ENCODE measurements at regions not wholly inside any gene's neighbourhood (a gene's known extent, or its start where the extent isn't known, plus 50 kb on each side); places are given as distances from the start of the nearest gene placed in this dataset.

DNA sequence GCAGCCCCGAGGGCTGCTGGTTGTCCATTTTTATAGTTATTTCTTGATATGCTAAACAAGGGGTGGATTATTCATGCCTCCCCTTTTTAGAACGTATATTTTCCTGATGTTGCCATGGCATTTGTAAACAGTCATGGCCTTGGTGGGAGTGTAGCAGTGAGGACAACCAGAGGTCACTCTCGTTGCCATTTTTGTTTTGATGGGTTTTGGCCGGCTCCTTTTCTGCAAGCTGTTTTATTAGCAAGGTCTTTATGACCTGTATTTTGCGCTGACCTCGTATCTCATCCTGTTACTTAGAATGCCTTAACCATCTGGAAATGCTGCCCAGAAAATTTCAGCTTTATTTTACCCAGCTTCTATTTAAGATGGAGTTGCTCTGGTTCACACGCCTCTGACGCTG is 825.8 kb upstream of the CDH2 start:
- peaks cover 0 to 2% of the 10 kb centered on the region in 2 donors for H3K27me3 Mint-ChIP-seq
- H3K9me3 ChIP-seq (ENCODE audit: low read length): no peaks in the 10 kb centered on the region
- no peaks in the 10 kb centered on the region for H3K4me1 Mint-ChIP-seq
- no peaks in the 10 kb centered on the region for H3K36me3 ChIP-seq (ENCODE audit: insufficient read depth, low read length)
- H3K4me1 ChIP-seq (ENCODE audit: insufficient read depth, low read length): no peaks in the 10 kb centered on the region
- no peak for DNase-seq
- POLR2A ChIA-PET: no interaction called here
- CTCF ChIA-PET: no interaction called here
- H3K9me3 Mint-ChIP-seq: peaks cover 3 to 33% (median 25%) of the 10 kb centered on the region in 5 donors
- no peak overlapping the region for H3K27ac Mint-ChIP-seq
- no peaks in the 10 kb centered on the region for H3K27me3 ChIP-seq (ENCODE audit: insufficient read depth, low read length, poor library complexity, severe bottlenecking)
- H3K27ac ChIP-seq (ENCODE audit: low read depth, low read length): no peak overlapping the region
- H3K4me3 ChIP-seq (ENCODE audit: low read length): no peak overlapping the region
- peaks cover 0 to 3% (median 2%) of the 10 kb centered on the region in 3 donors for H3K36me3 Mint-ChIP-seq
- no peak overlapping the region for H3K4me3 Mint-ChIP-seq

DNA sequence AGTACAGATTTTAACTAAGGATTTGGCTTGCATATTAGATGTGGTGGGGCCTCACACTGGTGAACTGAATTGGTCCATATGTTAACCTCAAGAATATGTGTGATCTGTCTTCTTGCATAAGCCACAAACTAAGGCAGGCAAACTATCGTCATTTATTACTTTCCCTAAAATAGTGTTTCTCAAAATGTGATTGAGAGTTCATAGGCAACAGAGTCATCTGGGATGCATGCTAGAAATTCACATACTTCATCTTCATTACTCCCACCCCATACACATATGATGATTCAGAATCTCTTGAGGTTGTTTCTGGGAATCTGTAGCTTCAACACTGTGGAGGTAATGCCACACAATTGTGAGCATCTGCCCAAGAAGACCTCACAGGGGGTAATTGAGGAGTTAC is 822.8 kb upstream of the CDH2 start:
- Histone ChIP-seq H3K9me3 (ENCODE audit: low read length) (no peaks in the 10 kb centered on the region), H3K27ac (ENCODE audit: low read depth, low read length) (no peak overlapping the region), H3K36me3 (ENCODE audit: insufficient read depth, low read length) (no peaks in the 10 kb centered on the region), H3K4me3 (ENCODE audit: low read length) (no peak overlapping the region), H3K4me1 (ENCODE audit: insufficient read depth, low read length) (no peaks in the 10 kb centered on the region), H3K27me3 (ENCODE audit: insufficient read depth, low read length, poor library complexity, severe bottlenecking) (no peaks in the 10 kb centered on the region)
- no peak overlapping the region for H3K4me3 Mint-ChIP-seq
- H3K27ac Mint-ChIP-seq: no peak overlapping the region
- H3K9me3 Mint-ChIP-seq: peaks cover 0 to 35% (median 17%) of the 10 kb centered on the region in 5 donors
- peaks cover 0 to 3% (median 2%) of the 10 kb centered on the region in 3 donors for H3K36me3 Mint-ChIP-seq
- DNase-seq: no peak
- peaks cover 0 to 2% of the 10 kb centered on the region in 2 donors for H3K27me3 Mint-ChIP-seq
- CTCF ChIA-PET: no interaction called here
- POLR2A ChIA-PET: no interaction called here
- H3K4me1 Mint-ChIP-seq: no peaks in the 10 kb centered on the region

DNA sequence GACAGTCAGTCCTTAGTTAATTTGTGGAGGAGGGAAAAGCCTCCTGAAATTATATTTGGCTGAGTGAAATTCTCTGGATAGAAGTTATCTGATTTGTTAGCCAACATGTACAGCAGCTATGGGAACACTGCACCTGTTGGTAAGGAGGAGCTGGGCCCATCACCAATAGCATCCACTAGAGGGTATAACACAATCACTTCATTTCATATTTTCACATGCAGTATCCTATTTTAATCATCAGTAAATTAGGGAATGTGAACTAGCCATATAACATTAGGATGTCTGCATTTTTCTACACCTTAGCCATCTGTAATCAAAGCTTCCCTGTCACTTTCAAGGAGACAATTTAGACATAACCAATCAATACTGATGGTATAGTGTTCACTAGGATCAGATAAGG is 818.4 kb upstream of the CDH2 start:
- ChIA-PET POLR2A (no interaction called here), CTCF (no interaction called here)
- Mint-ChIP-seq H3K9me3 (peaks cover 0 to 32% (median 6%) of the 10 kb centered on the region in 5 donors), H3K4me3 (no peak overlapping the region), H3K36me3 (peaks cover 0 to 5% (median 3%) of the 10 kb centered on the region in 3 donors), H3K27ac (no peak overlapping the region), H3K4me1 (no peaks in the 10 kb centered on the region), H3K27me3 (no peaks in the 10 kb centered on the region)
- no peaks in the 10 kb centered on the region for H3K36me3 ChIP-seq (ENCODE audit: insufficient read depth, low read length)
- no peak overlapping the region for H3K27ac ChIP-seq (ENCODE audit: low read depth, low read length)
- no peaks in the 10 kb centered on the region for H3K9me3 ChIP-seq (ENCODE audit: low read length)
- no peaks in the 10 kb centered on the region for H3K27me3 ChIP-seq (ENCODE audit: insufficient read depth, low read length, poor library complexity, severe bottlenecking)
- no peak for DNase-seq
- H3K4me3 ChIP-seq (ENCODE audit: low read length): no peak overlapping the region
- no peaks in the 10 kb centered on the region for H3K4me1 ChIP-seq (ENCODE audit: insufficient read depth, low read length)

DNA sequence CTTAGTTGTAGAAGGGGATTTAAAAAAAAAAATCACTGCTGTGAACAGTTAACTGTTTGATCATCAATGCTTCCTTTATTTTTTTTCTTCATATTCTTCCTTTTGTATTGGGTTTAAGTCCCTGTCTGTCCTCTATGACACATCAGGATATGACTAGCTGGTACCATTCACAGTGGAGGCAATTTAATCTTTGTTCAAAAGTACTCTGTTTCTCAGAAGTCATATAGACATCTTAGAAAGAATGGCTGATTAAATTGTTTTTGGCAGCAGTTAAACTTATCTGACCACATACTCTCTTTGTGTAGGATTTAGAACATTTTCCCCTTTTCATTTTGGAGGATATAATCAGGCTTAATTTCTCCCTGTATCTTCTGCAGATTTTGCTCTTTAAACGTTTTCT is 807.8 kb upstream of the CDH2 start:
- H3K4me3 Mint-ChIP-seq: no peak overlapping the region
- no peaks in the 10 kb centered on the region for H3K36me3 Mint-ChIP-seq
- no peaks in the 10 kb centered on the region for H3K36me3 ChIP-seq (ENCODE audit: insufficient read depth, low read length)
- H3K27me3 ChIP-seq (ENCODE audit: insufficient read depth, low read length, poor library complexity, severe bottlenecking): no peaks in the 10 kb centered on the region
- H3K9me3 ChIP-seq (ENCODE audit: low read length): no peaks in the 10 kb centered on the region
- H3K27ac ChIP-seq (ENCODE audit: low read depth, low read length): no peak overlapping the region
- no peak for DNase-seq
- H3K27ac Mint-ChIP-seq: no peak overlapping the region
- ChIA-PET CTCF (no interaction called here), POLR2A (no interaction called here)
- no peak overlapping the region for H3K4me3 ChIP-seq (ENCODE audit: low read length)
- no peaks in the 10 kb centered on the region for H3K27me3 Mint-ChIP-seq
- H3K4me1 Mint-ChIP-seq: no peaks in the 10 kb centered on the region
- no peaks in the 10 kb centered on the region for H3K4me1 ChIP-seq (ENCODE audit: insufficient read depth, low read length)
- peaks cover 0 to 28% (median 8%) of the 10 kb centered on the region in 5 donors for H3K9me3 Mint-ChIP-seq

DNA sequence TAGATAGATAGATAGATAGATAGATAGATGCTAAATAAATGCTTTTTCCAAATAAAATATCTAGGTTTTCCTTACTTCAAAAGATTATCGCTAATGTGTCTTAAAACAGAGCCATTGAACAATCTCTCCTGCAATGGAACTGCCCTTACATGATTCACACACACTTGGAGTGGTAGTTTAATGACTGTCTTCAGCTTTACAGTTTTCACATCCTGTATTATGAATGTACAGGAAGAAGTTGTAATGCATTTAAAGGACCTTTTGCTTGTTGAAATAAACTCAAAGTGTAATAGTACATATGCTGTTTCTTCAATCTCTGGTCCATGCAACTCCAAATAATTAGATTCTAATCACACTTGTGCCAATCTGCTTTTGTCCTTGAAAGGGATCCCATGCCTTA is 797.6 kb upstream of the CDH2 start:
- ChIA-PET POLR2A (no interaction called here), CTCF (no interaction called here)
- H3K27ac Mint-ChIP-seq: no peak overlapping the region

DNA sequence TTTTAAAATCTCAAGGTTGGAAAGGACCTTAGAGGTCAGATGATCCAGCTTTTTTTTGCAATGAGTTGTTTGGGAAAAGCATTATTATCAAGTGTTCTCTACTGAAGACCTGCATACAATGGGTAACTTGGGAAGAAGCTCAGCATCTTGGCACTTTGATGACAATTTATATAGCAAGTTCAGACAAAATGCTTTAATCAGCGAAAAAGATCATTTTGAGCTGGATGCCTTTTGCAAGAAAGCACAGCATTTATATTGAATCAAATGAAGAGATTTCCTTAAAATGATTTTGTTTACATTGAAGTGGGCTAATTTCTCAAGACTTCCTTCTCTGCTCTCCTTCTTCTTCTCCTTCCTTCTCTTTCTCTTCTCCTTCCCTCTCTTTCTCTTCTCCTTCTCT is 796.4 kb upstream of the CDH2 start:
- no peaks in the 10 kb centered on the region for H3K36me3 Mint-ChIP-seq
- no peak overlapping the region for H3K27ac ChIP-seq (ENCODE audit: low read depth, low read length)
- no peak overlapping the region for H3K27ac Mint-ChIP-seq
- H3K9me3 ChIP-seq (ENCODE audit: low read length): no peaks in the 10 kb centered on the region
- no peaks in the 10 kb centered on the region for H3K4me1 Mint-ChIP-seq
- no peaks in the 10 kb centered on the region for H3K36me3 ChIP-seq (ENCODE audit: insufficient read depth, low read length)
- no peak for DNase-seq
- H3K4me3 Mint-ChIP-seq: no peak overlapping the region
- H3K27me3 Mint-ChIP-seq: no peaks in the 10 kb centered on the region
- H3K9me3 Mint-ChIP-seq: peaks cover 3 to 40% (median 10%) of the 10 kb centered on the region in 5 donors
- ChIA-PET CTCF (no interaction called here), POLR2A (no interaction called here)
- no peaks in the 10 kb centered on the region for H3K4me1 ChIP-seq (ENCODE audit: insufficient read depth, low read length)
- H3K27me3 ChIP-seq (ENCODE audit: insufficient read depth, low read length, poor library complexity, severe bottlenecking): no peaks in the 10 kb centered on the region
- no peak overlapping the region for H3K4me3 ChIP-seq (ENCODE audit: low read length)

More for the DNA sequence above, 797.6 kb upstream of the CDH2 start:
- DNase-seq: no peak
- Histone ChIP-seq H3K4me3 (ENCODE audit: low read length) (no peak overlapping the region), H3K27me3 (ENCODE audit: insufficient read depth, low read length, poor library complexity, severe bottlenecking) (no peaks in the 10 kb centered on the region), H3K9me3 (ENCODE audit: low read length) (no peaks in the 10 kb centered on the region), H3K36me3 (ENCODE audit: insufficient read depth, low read length) (no peaks in the 10 kb centered on the region), H3K27ac (ENCODE audit: low read depth, low read length) (no peak overlapping the region), H3K4me1 (ENCODE audit: insufficient read depth, low read length) (no peaks in the 10 kb centered on the region)
- Mint-ChIP-seq H3K4me3 (no peak overlapping the region), H3K36me3 (no peaks in the 10 kb centered on the region), H3K27me3 (no peaks in the 10 kb centered on the region), H3K9me3 (peaks cover 3 to 36% (median 10%) of the 10 kb centered on the region in 5 donors), H3K4me1 (no peaks in the 10 kb centered on the region)

DNA sequence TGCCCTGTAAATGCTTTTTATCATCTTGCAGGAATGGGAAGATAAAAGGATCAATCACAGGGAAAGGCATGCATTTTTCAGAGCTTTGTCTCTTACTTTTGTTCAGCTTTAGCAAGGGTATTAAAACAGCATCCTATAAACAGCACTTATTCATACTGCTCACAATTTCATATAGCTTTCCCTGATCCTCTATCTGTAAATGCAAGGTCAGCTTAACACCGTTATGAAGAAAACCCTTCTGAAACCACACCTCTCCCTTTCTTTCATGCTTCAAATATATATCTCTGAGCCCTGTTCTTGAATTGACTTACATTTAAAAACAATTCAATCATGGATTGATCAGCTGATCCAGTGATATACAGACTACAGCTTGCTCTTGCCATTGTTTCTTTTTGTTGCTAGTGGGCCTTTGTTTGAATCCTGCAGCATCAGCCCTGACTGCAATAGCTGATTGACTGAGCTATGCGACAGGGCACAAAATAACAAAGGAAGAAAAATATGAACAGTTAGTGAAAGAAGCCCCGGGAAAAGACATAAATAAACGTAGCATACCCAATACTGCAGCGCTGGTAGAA is 795.5 kb upstream of the CDH2 start:
- H3K9me3 Mint-ChIP-seq: peaks cover 2 to 42% (median 13%) of the 10 kb centered on the region in 5 donors
- Histone ChIP-seq H3K27me3 (ENCODE audit: insufficient read depth, low read length, poor library complexity, severe bottlenecking) (no peaks in the 10 kb centered on the region), H3K4me1 (ENCODE audit: insufficient read depth, low read length) (no peaks in the 10 kb centered on the region), H3K36me3 (ENCODE audit: insufficient read depth, low read length) (no peaks in the 10 kb centered on the region), H3K27ac (ENCODE audit: low read depth, low read length) (no peak overlapping the region), H3K4me3 (ENCODE audit: low read length) (no peak overlapping the region), H3K9me3 (ENCODE audit: low read length) (no peaks in the 10 kb centered on the region)
- POLR2A ChIA-PET: no interaction called here
- no peaks in the 10 kb centered on the region for H3K27me3 Mint-ChIP-seq
- no peaks in the 10 kb centered on the region for H3K36me3 Mint-ChIP-seq
- H3K27ac Mint-ChIP-seq: no peak overlapping the region
- H3K4me1 Mint-ChIP-seq: no peaks in the 10 kb centered on the region
- no peak overlapping the region for H3K4me3 Mint-ChIP-seq
- no peak for DNase-seq
- CTCF ChIA-PET: no interaction called here

DNA sequence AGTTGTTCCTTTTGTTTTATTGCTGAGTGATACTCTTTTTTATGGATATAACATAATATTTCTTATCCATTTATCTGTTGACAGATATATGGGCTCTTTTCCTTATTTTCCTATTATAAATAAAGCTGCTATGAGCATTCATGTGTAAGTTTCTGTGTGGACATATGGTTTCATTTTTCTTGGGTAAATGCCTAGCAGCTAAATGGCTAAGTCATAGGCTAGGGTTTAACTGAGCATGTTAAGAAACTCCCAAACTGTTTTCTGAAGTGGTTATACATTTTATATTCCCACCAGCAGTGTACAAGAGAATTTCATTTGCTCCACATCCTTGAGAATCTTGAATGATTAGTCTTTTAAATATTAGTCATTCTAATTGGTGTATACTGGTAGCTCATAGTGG is 786.6 kb upstream of the CDH2 start:
- Mint-ChIP-seq H3K27me3 (no peaks in the 10 kb centered on the region), H3K4me1 (no peaks in the 10 kb centered on the region), H3K9me3 (peaks cover 0 to 23% (median 3%) of the 10 kb centered on the region in 5 donors), H3K27ac (no peak overlapping the region), H3K4me3 (no peak overlapping the region), H3K36me3 (no peaks in the 10 kb centered on the region)
- Histone ChIP-seq H3K4me3 (ENCODE audit: low read length) (no peak overlapping the region), H3K27me3 (ENCODE audit: insufficient read depth, low read length, poor library complexity, severe bottlenecking) (no peaks in the 10 kb centered on the region), H3K36me3 (ENCODE audit: insufficient read depth, low read length) (no peaks in the 10 kb centered on the region), H3K27ac (ENCODE audit: low read depth, low read length) (no peak overlapping the region), H3K9me3 (ENCODE audit: low read length) (no peaks in the 10 kb centered on the region), H3K4me1 (ENCODE audit: insufficient read depth, low read length) (no peaks in the 10 kb centered on the region)
- CTCF ChIA-PET: no interaction called here
- DNase-seq: no peak
- POLR2A ChIA-PET: no interaction called here

Measured in CD8-positive, alpha-beta memory T cell (primary cell).